K562 (cell line): ENCODE measurements at regions not wholly inside any gene's neighbourhood (a gene's known extent, or its start where the extent isn't known, plus 50 kb on each side); places are given as distances from the start of the nearest gene placed in this dataset.

Experiments used
- ATAC-seq: fragments of 200-7000 bp; cut with Tn5 transposase; 3 replicates; pipeline ENCODE4 v1.9.1; 2020; ENCODE audit warnings: moderate library complexity
- BruUV-seq: library from RNA; stranded (reverse); fragments of 400-500 nt; replicated peaks from 2 replicates; lab custom pipeline; 2021; lab: Mats Ljungman, UMichigan
- CTCF ChIA-PET: fragments of 300-600 bp; formaldehyde crosslinking; extraction: SDS; loops from one replicate; lab custom pipeline; 2021; ENCODE audit warnings: low intra/inter-chr PET ratio; lab: Yijun Ruan, JAX
- POLR2A ChIA-PET: fragments of 300-600, 350-650 bp; sonication (Branson Sonifier 250); formaldehyde crosslinking; extraction: SDS; loops from one replicate; lab custom pipeline; 2021; ENCODE audit warnings: antibody characterized with exemption, inconsistent platforms; lab: Yijun Ruan, JAX
- DNase-seq, 4 experiments: peaks; one replicate each; pipeline versions ENCODE4 v3.0.0 to v3.0.0-alpha.2; 2011 to 2018; ENCODE audit warnings: low spot score in 3 of 4, mixed read lengths in 3 of 4; ENCODE audit errors: extremely low read depth in 1 of 4
- FAIRE-seq: peaks from 2 replicates; lab custom pipeline; 2011; peaks lifted over from hg19 to GRCh38; lab: Jason Lieb, UNC
- H2AFZ ChIP-seq: 2 replicates; pipeline ENCODE4 v1.6.0; 2011; ENCODE audit warnings: low read depth, low read length, control low read depth, inconsistent platforms
- H3K27ac ChIP-seq: fragments of 200-600 bp; 3 replicates; pipeline ENCODE4 v1.8.0; 2011; ENCODE audit warnings: low read depth, mild to moderate bottlenecking, control low read depth, inconsistent platforms, low read length, moderate library complexity, mixed read lengths; ENCODE audit errors: extremely low read depth
- H3K27me3 ChIP-seq, 2 experiments: fragments of 300-600 bp in 1 of 2; 2 replicates in 1 of 2; 3 replicates in 1 of 2; pipeline versions ENCODE4 v1.6.0 to v1.8.0; 2011; ENCODE audit warnings: inconsistent platforms in 2 of 2, low read length in 2 of 2, mild to moderate bottlenecking in 1 of 2, mixed read lengths in 1 of 2, moderate library complexity in 1 of 2; ENCODE audit not compliant: control insufficient read depth in 2 of 2, insufficient read depth in 2 of 2
- H3K36me3 ChIP-seq: fragments of 300-600 bp; 3 replicates; pipeline ENCODE4 v1.8.0; 2011; ENCODE audit warnings: mild to moderate bottlenecking, low read length, inconsistent platforms; ENCODE audit not compliant: control insufficient read depth, insufficient read depth
- H3K4me1 ChIP-seq, 2 experiments: fragments of 200-600 bp in 1 of 2; replicated peaks in 1 of 2; 2 replicates in 1 of 2; 3 replicates in 1 of 2; pipeline versions ENCODE4 v1.5.1 to v1.8.0; 2011; ENCODE audit warnings: inconsistent platforms in 2 of 2, low read length in 2 of 2, mild to moderate bottlenecking in 1 of 2, mixed read lengths in 1 of 2, moderate library complexity in 1 of 2; ENCODE audit not compliant: control insufficient read depth in 2 of 2, insufficient read depth in 2 of 2
- H3K4me2 ChIP-seq: 2 replicates; pipeline ENCODE4 v1.6.1; 2011; ENCODE audit warnings: low read length, control low read depth, inconsistent platforms, mixed read lengths; ENCODE audit not compliant: insufficient read depth
- H3K4me3 ChIP-seq: fragments of 200-600 bp; sonication (generic), shearing (Covaris generic); 2 replicates; pipeline ENCODE4 v1.5.1; 2016; ENCODE audit warnings: control low read depth, inconsistent platforms
- H3K79me2 ChIP-seq: fragments of 200-600 bp; 3 replicates; pipeline ENCODE4 v1.8.0; 2011; ENCODE audit warnings: low read length, inconsistent platforms; ENCODE audit not compliant: control insufficient read depth, insufficient read depth
- H3K9ac ChIP-seq, 2 experiments: 2 replicates each; pipeline versions ENCODE4 v1.6.0 to v1.6.1; 2011; ENCODE audit warnings: low read depth in 2 of 2, low read length in 2 of 2, control low read depth in 1 of 2, inconsistent platforms in 1 of 2, mild to moderate bottlenecking in 1 of 2, mixed read lengths in 1 of 2; ENCODE audit not compliant: insufficient read depth in 1 of 2
- H3K9me1 ChIP-seq: one replicate; pipeline ENCODE4 v1.6.0; 2011; ENCODE audit warnings: inconsistent platforms, mild to moderate bottlenecking, low read length, moderate library complexity; ENCODE audit not compliant: control insufficient read depth, insufficient read depth
- H3K9me3 ChIP-seq: replicated peaks from 2 replicates; pipeline ENCODE4 v1.5.1; 2011; ENCODE audit warnings: low read depth, low read length, inconsistent platforms; ENCODE audit not compliant: control insufficient read depth, insufficient read depth
- H4K20me1 ChIP-seq: replicated peaks from 2 replicates; pipeline ENCODE4 v1.6.1; 2011; ENCODE audit warnings: low read length, inconsistent platforms, mixed read lengths; ENCODE audit not compliant: control insufficient read depth, insufficient read depth
- CLOCK ChIP-seq: fragments of 250-450 bp; sonication (Bioruptor Pico); IDR thresholded peaks from 2 replicates; pipeline ENCODE4 v1.4.0; 2020; ENCODE audit warnings: mild to moderate bottlenecking, moderate library complexity, borderline replicate concordance
- FOXK2 ChIP-seq, 2 experiments: fragments of 450-650 bp; IDR thresholded peaks in 1 of 2; conservative IDR thresholded peaks in 1 of 2; 2 replicates each; pipeline ENCODE4 v1.6.1; 2016; ENCODE audit warnings: low read depth in 2 of 2, mild to moderate bottlenecking in 1 of 2
- HDAC6 ChIP-seq: IDR thresholded peaks from 2 replicates; pipeline ENCODE4 v1.6.1; 2012; ENCODE audit warnings: low read depth, mild to moderate bottlenecking, control low read depth, inconsistent platforms, low read length, moderate library complexity
- KLF13 ChIP-seq: fragments of 450-650 bp; IDR thresholded peaks from 2 replicates; pipeline ENCODE4 v1.6.1; 2016; ENCODE audit warnings: missing genetic modification characterization, low read depth, mild to moderate bottlenecking, missing compliant biosample characterization, moderate library complexity, borderline replicate concordance
- MAFG ChIP-seq: fragments of 450-650 bp; conservative IDR thresholded peaks from 2 replicates; pipeline ENCODE4 v1.6.1; 2016; ENCODE audit warnings: missing genetic modification characterization, missing compliant biosample characterization
- MBD2 ChIP-seq: sonication (generic); IDR thresholded peaks from 2 replicates; pipeline ENCODE4 v1.6.1; 2016; ENCODE audit warnings: low read depth, borderline replicate concordance
- MXI1 ChIP-seq: IDR thresholded peaks from 2 replicates; pipeline ENCODE4 v1.6.1; 2011; ENCODE audit warnings: low read depth, mild to moderate bottlenecking, improper control_type of control experiment, low read length
- SREBF1 ChIP-seq: fragments of 150-350 bp; IDR thresholded peaks from 2 replicates; pipeline ENCODE4 v1.6.1; 2014; ENCODE audit warnings: antibody characterized with exemption, low read depth, low read length, borderline replicate concordance
- THRAP3 ChIP-seq: fragments of 450-650 bp; IDR thresholded peaks from 2 replicates; pipeline ENCODE4 v1.6.1; 2016; ENCODE audit warnings: mild to moderate bottlenecking, inconsistent platforms, borderline replicate concordance
- ZNF3 ChIP-seq: fragments of 250-450 bp; sonication (Bioruptor Pico); IDR thresholded peaks from 2 replicates; pipeline ENCODE4 v1.5.0; 2021; ENCODE audit warnings: mild to moderate bottlenecking, moderate library complexity
- ZNF384 ChIP-seq: IDR thresholded peaks from 2 replicates; pipeline ENCODE4 v1.6.1; 2012; ENCODE audit warnings: low read depth, low read length, improper control_type of control experiment
- ZNF507 ChIP-seq: conservative IDR thresholded peaks from 2 replicates; pipeline ENCODE4 v1.6.1; 2017; ENCODE audit warnings: missing genetic modification characterization, missing compliant biosample characterization
- WGBS: fragments of 100-300 bp; shearing (Covaris generic); methylation state at CpG from one replicate; pipeline ENCODE4 v1.1.6; 2016; ENCODE audit warnings: low coverage, mixed read lengths; ENCODE audit not compliant: insufficient coverage; ENCODE audit errors: missing lambda C conversion rate; 5-methylcytosine and 5-hydroxymethylcytosine counted together
- in situ Hi-C: fragments of 300-500 bp; cut with MboI; formaldehyde crosslinking; loops from 4 replicates; pipeline ENCODE4 v1.15.0; 2018; ENCODE audit warnings: inconsistent platforms, mixed read lengths
- intact Hi-C: fragments of 100-400 bp; cut with micrococcal nuclease; formaldehyde crosslinking; loops from 2 replicates; pipeline ENCODE4 v1.14.2; 2022
- TF ChIP-seq, protein P1 (sequence below): fragments of 250-450 bp; sonication (Bioruptor Pico); IDR thresholded peaks from 2 replicates; pipeline ENCODE4 v1.4.0; 2020; ENCODE audit warnings: mild to moderate bottlenecking, moderate library complexity
- TF ChIP-seq, protein P2 (sequence below): fragments of 250-450 bp; sonication (Bioruptor Pico); IDR thresholded peaks from 2 replicates; pipeline ENCODE4 v1.5.0; 2020; ENCODE audit warnings: mild to moderate bottlenecking, borderline replicate concordance

DNA sequence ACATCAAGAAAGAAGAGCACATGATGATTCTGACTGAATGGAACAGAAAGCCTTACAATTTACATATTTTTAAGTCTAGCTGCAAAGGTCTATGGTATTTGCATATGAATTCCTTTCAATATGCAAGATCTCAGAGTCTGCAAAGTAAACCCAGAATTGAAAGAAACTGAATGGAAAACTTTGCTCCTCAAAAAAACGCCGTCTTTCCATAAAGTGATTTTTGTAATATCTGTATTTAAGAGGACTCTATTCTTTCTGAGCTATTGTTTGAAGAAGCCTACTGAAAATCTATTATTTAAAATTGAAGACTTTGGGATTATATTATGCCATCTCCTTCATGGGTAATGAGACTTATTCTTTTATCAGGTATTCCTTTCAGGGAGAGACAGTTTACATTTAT is 1894.4 kb downstream of the STIM2 start:
- no peak for FAIRE-seq

More for the DNA sequence above, 1894.4 kb downstream of the STIM2 start:
- DNase-seq (no peak), ATAC-seq (no peak)
- H2AFZ ChIP-seq = no peak overlapping the region
- H3K9ac ChIP-seq = no peak overlapping the region
- H3K9me1 ChIP-seq = no peaks in the 10 kb centered on the region
- H3K4me1 ChIP-seq = no peaks in the 10 kb centered on the region
- CTCF ChIA-PET = no interaction called here
- H3K4me2 ChIP-seq = no peak overlapping the region
- no peaks in the 10 kb centered on the region for H3K79me2 ChIP-seq
- H3K27ac ChIP-seq = no peak overlapping the region
- POLR2A ChIA-PET = no interaction called here
- in situ Hi-C loops = no loop called here
- no TSS peak for BruUV-seq
- H3K36me3 ChIP-seq = no peaks in the 10 kb centered on the region
- TF ChIP-seq MAFG (tag) (no peak), ZNF3 (CRISPR knock-in tag) (no peak), FOXK2 (conservative IDR thresholded peaks at IDR 0.05 in 1 of 2, IDR thresholded peaks at IDR 0.05 in 1 of 2; ENCODE audit: low read depth in 2 of 2) (no peak), MXI1 (no peak), THRAP3 (no peak), CLOCK (CRISPR knock-in tag) (no peak), ZNF507 (tag) (no peak), ZNF384 (no peak), KLF13 (tag) (no peak), SREBF1 (no peak), HDAC6 (no peak), MBD2 (no peak)
- TF ChIP-seq, protein P1, sequence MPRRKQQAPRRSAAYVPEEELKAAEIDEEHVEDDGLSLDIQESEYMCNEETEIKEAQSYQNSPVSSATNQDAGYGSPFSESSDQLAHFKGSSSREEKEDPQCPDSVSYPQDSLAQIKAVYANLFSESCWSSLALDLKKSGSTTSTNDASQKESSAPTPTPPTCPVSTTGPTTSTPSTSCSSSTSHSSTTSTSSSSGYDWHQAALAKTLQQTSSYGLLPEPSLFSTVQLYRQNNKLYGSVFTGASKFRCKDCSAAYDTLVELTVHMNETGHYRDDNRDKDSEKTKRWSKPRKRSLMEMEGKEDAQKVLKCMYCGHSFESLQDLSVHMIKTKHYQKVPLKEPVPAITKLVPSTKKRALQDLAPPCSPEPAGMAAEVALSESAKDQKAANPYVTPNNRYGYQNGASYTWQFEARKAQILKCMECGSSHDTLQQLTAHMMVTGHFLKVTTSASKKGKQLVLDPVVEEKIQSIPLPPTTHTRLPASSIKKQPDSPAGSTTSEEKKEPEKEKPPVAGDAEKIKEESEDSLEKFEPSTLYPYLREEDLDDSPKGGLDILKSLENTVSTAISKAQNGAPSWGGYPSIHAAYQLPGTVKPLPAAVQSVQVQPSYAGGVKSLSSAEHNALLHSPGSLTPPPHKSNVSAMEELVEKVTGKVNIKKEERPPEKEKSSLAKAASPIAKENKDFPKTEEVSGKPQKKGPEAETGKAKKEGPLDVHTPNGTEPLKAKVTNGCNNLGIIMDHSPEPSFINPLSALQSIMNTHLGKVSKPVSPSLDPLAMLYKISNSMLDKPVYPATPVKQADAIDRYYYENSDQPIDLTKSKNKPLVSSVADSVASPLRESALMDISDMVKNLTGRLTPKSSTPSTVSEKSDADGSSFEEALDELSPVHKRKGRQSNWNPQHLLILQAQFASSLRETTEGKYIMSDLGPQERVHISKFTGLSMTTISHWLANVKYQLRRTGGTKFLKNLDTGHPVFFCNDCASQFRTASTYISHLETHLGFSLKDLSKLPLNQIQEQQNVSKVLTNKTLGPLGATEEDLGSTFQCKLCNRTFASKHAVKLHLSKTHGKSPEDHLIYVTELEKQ (CRISPR knock-in tag) = no peak
- TF ChIP-seq, protein P2, sequence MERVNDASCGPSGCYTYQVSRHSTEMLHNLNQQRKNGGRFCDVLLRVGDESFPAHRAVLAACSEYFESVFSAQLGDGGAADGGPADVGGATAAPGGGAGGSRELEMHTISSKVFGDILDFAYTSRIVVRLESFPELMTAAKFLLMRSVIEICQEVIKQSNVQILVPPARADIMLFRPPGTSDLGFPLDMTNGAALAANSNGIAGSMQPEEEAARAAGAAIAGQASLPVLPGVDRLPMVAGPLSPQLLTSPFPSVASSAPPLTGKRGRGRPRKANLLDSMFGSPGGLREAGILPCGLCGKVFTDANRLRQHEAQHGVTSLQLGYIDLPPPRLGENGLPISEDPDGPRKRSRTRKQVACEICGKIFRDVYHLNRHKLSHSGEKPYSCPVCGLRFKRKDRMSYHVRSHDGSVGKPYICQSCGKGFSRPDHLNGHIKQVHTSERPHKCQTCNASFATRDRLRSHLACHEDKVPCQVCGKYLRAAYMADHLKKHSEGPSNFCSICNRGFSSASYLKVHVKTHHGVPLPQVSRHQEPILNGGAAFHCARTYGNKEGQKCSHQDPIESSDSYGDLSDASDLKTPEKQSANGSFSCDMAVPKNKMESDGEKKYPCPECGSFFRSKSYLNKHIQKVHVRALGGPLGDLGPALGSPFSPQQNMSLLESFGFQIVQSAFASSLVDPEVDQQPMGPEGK = no peak
- TF ChIP-seq, all 486 proteins: peak for 0
- intact Hi-C loops = no loop called here
- H4K20me1 ChIP-seq = no peaks in the 10 kb centered on the region
- no peak overlapping the region for H3K4me3 ChIP-seq
- no peaks in the 10 kb centered on the region; the same call in none of the 2 replicates for H3K9me3 ChIP-seq
- H3K27me3 ChIP-seq = no peaks in the 10 kb centered on the region
- 3% methylated on average over 2 of the region's 2 CpGs for WGBS
